ENCODE measurements at regions not wholly inside any gene's neighbourhood (a gene's known extent, or its start where the extent isn't known, plus 50 kb on each side); places are given as distances from the start of the nearest gene placed in this dataset.

DNA sequence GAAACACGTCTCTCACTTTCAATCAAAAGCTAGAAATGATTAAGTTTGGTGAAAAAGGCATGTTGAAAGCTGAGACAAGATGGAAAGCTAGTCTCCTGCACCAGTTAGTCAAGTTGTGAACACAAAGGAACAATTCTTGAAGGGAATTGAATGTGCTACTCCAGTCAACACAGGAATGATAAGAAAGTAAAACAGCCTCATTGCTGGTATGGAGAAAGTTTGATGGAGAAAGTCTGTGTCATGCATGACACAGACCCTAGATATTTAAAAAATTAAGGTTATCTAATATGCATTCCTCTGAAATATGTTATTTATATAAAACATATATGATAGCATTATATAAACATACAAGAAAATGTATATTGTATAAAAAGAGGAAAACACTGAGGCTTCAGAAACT lies 699.4 kb upstream of the FZD8 start:
- TF ChIP-seq, protein P1, sequence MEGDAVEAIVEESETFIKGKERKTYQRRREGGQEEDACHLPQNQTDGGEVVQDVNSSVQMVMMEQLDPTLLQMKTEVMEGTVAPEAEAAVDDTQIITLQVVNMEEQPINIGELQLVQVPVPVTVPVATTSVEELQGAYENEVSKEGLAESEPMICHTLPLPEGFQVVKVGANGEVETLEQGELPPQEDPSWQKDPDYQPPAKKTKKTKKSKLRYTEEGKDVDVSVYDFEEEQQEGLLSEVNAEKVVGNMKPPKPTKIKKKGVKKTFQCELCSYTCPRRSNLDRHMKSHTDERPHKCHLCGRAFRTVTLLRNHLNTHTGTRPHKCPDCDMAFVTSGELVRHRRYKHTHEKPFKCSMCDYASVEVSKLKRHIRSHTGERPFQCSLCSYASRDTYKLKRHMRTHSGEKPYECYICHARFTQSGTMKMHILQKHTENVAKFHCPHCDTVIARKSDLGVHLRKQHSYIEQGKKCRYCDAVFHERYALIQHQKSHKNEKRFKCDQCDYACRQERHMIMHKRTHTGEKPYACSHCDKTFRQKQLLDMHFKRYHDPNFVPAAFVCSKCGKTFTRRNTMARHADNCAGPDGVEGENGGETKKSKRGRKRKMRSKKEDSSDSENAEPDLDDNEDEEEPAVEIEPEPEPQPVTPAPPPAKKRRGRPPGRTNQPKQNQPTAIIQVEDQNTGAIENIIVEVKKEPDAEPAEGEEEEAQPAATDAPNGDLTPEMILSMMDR (conservative IDR thresholded peaks at IDR 0.05; ENCODE audit: low read depth, low read length), result no peak
- no peak for DNase-seq (ENCODE audit: low read depth)
- H3K4me3 ChIP-seq (ENCODE audit: low read depth, low read length), result no peak overlapping the region

DNA sequence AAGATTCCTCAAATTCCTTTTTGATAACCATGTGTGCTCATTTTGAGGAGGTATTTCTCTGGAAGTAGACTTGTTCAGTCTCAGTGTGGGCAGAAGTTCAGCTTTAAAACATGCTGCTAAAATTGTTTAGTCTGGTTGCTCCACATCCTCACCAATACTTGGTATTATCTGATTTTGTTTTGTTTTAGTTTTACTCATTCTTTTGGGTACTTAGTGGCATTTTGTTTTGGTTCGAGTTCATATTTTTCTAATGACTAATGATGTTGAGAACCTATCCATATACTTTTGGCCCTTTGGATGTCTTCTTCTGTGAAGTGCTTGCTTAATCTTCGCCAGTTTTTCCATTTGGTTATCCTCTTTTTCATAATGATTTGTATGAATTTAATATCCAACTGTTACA lies 694.2 kb upstream of the FZD8 start:
- DNase-seq (ENCODE audit: low read depth), result no peak
- H3K4me3 ChIP-seq (ENCODE audit: low read depth, low read length), result no peak overlapping the region
- TF ChIP-seq, protein P1 (conservative IDR thresholded peaks at IDR 0.05; ENCODE audit: low read depth, low read length), result no peak

DNA sequence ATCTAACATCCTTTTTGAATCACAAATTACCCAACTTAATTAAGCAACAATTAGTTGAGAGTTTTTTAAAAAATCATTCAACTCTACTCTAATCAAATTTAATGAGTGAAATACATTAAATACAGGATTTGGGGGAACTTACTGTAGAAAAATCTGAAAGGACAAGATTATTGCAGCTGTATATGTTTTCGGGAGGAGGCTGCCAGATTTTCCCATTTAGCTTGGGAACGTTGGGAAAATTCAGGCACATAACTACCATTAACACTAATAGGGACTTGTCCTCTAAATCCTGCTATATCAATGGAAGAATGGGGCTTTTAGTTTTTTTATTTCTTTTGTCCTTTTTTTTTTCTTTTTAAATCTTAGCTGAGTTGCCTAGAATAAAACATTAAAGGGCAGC lies 691.4 kb upstream of the FZD8 start:
- no peak overlapping the region for H3K4me3 ChIP-seq (ENCODE audit: low read depth, low read length)
- TF ChIP-seq, protein P1 (conservative IDR thresholded peaks at IDR 0.05; ENCODE audit: low read depth, low read length), result no peak
- no peak for DNase-seq (ENCODE audit: low read depth)

DNA sequence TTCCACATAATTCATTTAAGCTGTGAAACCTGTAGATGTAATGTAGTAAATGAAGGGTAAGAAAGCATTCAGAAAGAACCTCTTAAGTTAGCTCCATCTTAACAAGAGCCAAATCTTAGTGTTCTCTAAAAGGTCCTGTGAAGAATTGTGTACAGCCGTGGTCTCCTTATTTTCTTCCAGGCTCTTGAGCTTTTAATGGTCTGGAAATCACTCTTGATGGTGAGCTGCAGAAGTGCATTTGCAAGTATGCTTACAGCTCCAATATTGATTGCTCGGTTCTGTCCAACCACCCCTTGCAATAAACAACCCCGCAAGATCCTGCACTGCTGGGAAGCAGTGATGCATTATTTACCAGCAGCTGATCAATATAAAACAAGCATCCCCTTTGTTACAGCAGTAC lies 690.8 kb upstream of the FZD8 start:
- H3K4me3 ChIP-seq (ENCODE audit: low read depth, low read length), result no peak overlapping the region
- TF ChIP-seq, protein P1 (conservative IDR thresholded peaks at IDR 0.05; ENCODE audit: low read depth, low read length), result no peak
- no peak for DNase-seq (ENCODE audit: low read depth)

DNA sequence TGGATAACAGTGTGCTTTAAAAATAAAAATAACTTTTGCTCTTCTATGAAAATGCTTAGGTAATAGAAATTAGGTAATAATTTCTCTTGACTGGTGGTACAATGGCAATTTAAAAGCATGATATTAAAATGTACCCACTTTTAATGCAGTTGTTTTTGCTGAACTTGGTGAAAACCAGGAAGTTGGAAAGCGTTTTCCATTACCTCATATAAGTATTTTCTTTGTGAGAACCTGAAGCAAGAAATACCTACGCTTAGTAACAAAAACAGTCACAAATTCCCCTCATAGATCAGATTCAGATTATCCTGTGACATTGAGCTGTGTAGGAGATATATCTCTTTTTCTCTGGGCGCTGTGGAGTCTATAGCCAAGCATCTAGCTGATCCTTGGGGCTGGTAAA lies 689.0 kb upstream of the FZD8 start:
- DNase-seq (ENCODE audit: low read depth), result no peak
- TF ChIP-seq, protein P1 (conservative IDR thresholded peaks at IDR 0.05; ENCODE audit: low read depth, low read length), result no peak

DNA sequence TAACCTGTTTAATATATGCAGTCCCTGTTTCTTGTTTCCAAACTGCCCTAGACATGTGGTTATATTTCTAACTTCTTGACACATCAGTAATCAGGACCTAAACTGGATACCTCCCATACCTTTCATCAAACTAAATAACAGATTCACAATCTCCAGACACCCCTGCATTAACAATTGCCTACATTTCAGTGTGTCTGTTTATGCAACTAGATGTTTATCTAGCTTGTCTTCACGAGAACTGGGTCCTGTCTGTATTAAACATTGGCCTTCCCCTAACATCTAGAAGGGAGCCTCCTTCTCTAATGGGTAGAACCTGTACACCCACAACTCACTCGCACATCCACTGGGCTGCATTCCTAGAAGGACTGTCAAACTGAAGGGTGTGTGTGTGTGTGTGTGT lies 683.7 kb upstream of the FZD8 start:
- H3K4me3 ChIP-seq (ENCODE audit: low read depth, low read length), result no peak overlapping the region
- no peak for DNase-seq (ENCODE audit: low read depth)
- TF ChIP-seq, protein P1 (conservative IDR thresholded peaks at IDR 0.05; ENCODE audit: low read depth, low read length), result no peak

More for the DNA sequence above, 689.0 kb upstream of the FZD8 start:
- no peak overlapping the region for H3K4me3 ChIP-seq (ENCODE audit: low read depth, low read length)

DNA sequence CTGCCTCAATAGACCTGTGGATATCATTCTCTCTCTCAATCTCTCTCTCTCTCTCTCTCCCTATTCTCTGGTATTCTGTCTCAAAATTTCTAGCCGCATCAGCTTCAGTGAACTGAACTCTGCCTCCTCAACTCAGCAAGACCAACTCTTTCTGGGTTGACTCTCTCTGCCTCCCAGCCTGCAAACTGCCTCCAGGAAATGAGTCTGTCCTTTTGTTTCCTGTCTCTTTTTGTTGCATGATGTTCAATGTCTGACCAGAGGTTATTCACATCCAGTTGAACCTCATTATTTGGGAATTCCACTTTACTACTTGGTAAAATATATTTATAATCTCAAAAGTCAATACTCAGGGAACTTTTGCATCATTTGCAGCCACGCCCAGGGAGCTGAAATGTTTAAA lies 682.7 kb upstream of the FZD8 start:
- TF ChIP-seq, protein P1 (conservative IDR thresholded peaks at IDR 0.05; ENCODE audit: low read depth, low read length), result no peak
- no peak for DNase-seq (ENCODE audit: low read depth)
- no peak overlapping the region for H3K4me3 ChIP-seq (ENCODE audit: low read depth, low read length)
